T-cell (primary cell): ENCODE measurements at regions not wholly inside any gene's neighbourhood (a gene's known extent, or its start where the extent isn't known, plus 50 kb on each side); places are given as distances from the start of the nearest gene placed in this dataset.

Experiments used
- ATAC-seq, 4 experiments: fragments of 200-7000 bp in 3 of 4; fragments of 150-1000 bp in 1 of 4; cut with Tn5 transposase; replicated peaks in 1 of 4; 1 replicate in 3 of 4; 2 replicates in 1 of 4; pipeline ENCODE4 v1.10.0; 2021; ENCODE audit warnings: moderate library complexity in 3 of 4, mild to moderate bottlenecking in 2 of 4, moderate number of reproducible peaks in 1 of 4
- CTCF ChIA-PET, 2 donors: fragments of 300-600 bp; sonication (Branson Sonifier 250); formaldehyde crosslinking; loops; one replicate each; lab custom pipeline; 2022; ENCODE audit warnings: antibody characterized with exemption in 2 of 2; lab: Charles Lee
- POLR2A ChIA-PET, 2 donors: fragments of 300-600 bp; sonication (Branson Sonifier 250); formaldehyde crosslinking; loops; one replicate each; lab custom pipeline; 2022; ENCODE audit warnings: antibody characterized with exemption in 2 of 2; lab: Charles Lee
- DNase-seq, 35 experiments: peaks; one replicate each; pipeline versions ENCODE4 v3.0.0 to v3.0.0-alpha.2; 2013 to 2023
- H3K27ac ChIP-seq: one replicate; pipeline ENCODE4 v1.5.1; 2013; ENCODE audit warnings: low read length
- H3K27me3 ChIP-seq, 2 experiments: replicated peaks in 1 of 2; 1 replicate in 1 of 2; 2 replicates in 1 of 2; pipeline versions ENCODE4 v1.6.1 to v1.7.0; 2013; ENCODE audit warnings: low read length in 1 of 2, mixed read lengths in 1 of 2; ENCODE audit not compliant: control insufficient read depth in 2 of 2, insufficient read depth in 2 of 2; ENCODE audit errors: extremely low read depth in 1 of 2
- H3K36me3 ChIP-seq, 2 donors: 1 replicate in 1 of 2; 2 replicates in 1 of 2; pipeline versions ENCODE4 v1.6.1 to v1.7.0; 2013; ENCODE audit warnings: low read length in 1 of 2; ENCODE audit not compliant: control insufficient read depth in 2 of 2, insufficient read depth in 1 of 2; ENCODE audit errors: extremely low read depth in 1 of 2
- H3K4me1 ChIP-seq, 2 experiments: 1 replicate in 1 of 2; 2 replicates in 1 of 2; pipeline versions ENCODE4 v1.6.1 to v1.7.0; 2013; ENCODE audit warnings: low read length in 2 of 2, mixed read lengths in 1 of 2; ENCODE audit not compliant: insufficient read depth in 2 of 2, control insufficient read depth in 1 of 2; ENCODE audit errors: extremely low read depth in 1 of 2
- H3K4me3 ChIP-seq, 2 donors: 1 replicate in 1 of 2; 2 replicates in 1 of 2; pipeline versions ENCODE4 v1.5.1 to v1.7.0; 2013; ENCODE audit warnings: mild to moderate bottlenecking in 2 of 2, low read length in 1 of 2, moderate library complexity in 1 of 2; ENCODE audit not compliant: control insufficient read depth in 1 of 2; ENCODE audit errors: extremely low read depth in 1 of 2
- H3K9me3 ChIP-seq: 2 replicates; pipeline ENCODE4 v1.7.0; 2013
- H3K27ac Mint-ChIP-seq, 2 donors: one replicate each; pipeline ENCODE4 v1.8.0; 2020 to 2021; ENCODE audit warnings: mild to moderate bottlenecking in 2 of 2, mixed read lengths in 2 of 2
- H3K27me3 Mint-ChIP-seq, 2 donors: one replicate each; pipeline ENCODE4 v1.8.0; 2021 to 2022; ENCODE audit warnings: mixed read lengths in 2 of 2
- H3K36me3 Mint-ChIP-seq: one replicate; pipeline ENCODE4 v1.8.0; 2021; ENCODE audit warnings: mixed read lengths
- H3K4me1 Mint-ChIP-seq, 3 donors: one replicate each; pipeline ENCODE4 v1.8.0; 2020 to 2022; ENCODE audit warnings: mixed read lengths in 3 of 3, mild to moderate bottlenecking in 1 of 3
- H3K4me3 Mint-ChIP-seq, 3 donors: one replicate each; pipeline ENCODE4 v1.8.0; 2020 to 2022; ENCODE audit warnings: mild to moderate bottlenecking in 3 of 3, mixed read lengths in 3 of 3, moderate library complexity in 3 of 3
- H3K9me3 Mint-ChIP-seq, 3 donors: one replicate each; pipeline ENCODE4 v1.8.0; 2020 to 2022; ENCODE audit warnings: mixed read lengths in 3 of 3
- WGBS: methylation state at CpG from one replicate; pipeline ENCODE4 v1.1.5; 2013; ENCODE audit warnings: missing lambda C conversion rate; ENCODE audit not compliant: insufficient coverage; 5-methylcytosine and 5-hydroxymethylcytosine counted together

- WGBS, result 80% methylated on average over 1 of the region's 3 CpGs
- H3K4me3 Mint-ChIP-seq, result no peak overlapping the region
- Histone ChIP-seq H3K9me3 (no peaks in the 10 kb centered on the region), H3K36me3 (no peaks in the 10 kb centered on the region), H3K4me3 (no peak overlapping the region), H3K4me1 (no peaks in the 10 kb centered on the region), H3K27me3 (no peaks in the 10 kb centered on the region), H3K27ac (no peak overlapping the region)
- H3K27me3 Mint-ChIP-seq, result peaks cover 0 to 3% of the 10 kb centered on the region in 2 donors
- ChIA-PET POLR2A (no interaction called here), CTCF (no interaction called here)
- no peaks in the 10 kb centered on the region for H3K9me3 Mint-ChIP-seq
- no peaks in the 10 kb centered on the region for H3K4me1 Mint-ChIP-seq
- H3K36me3 Mint-ChIP-seq, result no peaks in the 10 kb centered on the region
- H3K27ac Mint-ChIP-seq, result no peak overlapping the region
- ATAC-seq (no peak), DNase-seq (no peak)
Observed at GRCh38 chr21:26412885-26413284, 160.2 kb downstream of the CYYR1 start.

- Mint-ChIP-seq H3K9me3 (no peaks in the 10 kb centered on the region), H3K4me3 (no peak overlapping the region), H3K27ac (no peak overlapping the region), H3K27me3 (peaks cover 0 to 3% of the 10 kb centered on the region in 2 donors), H3K4me1 (peaks cover 2 to 9% (median 6%) of the 10 kb centered on the region in 3 donors), H3K36me3 (no peaks in the 10 kb centered on the region)
- H3K27ac ChIP-seq, result no peak overlapping the region
- ChIA-PET POLR2A (no interaction called here), CTCF (no interaction called here)
- no peaks in the 10 kb centered on the region for H3K9me3 ChIP-seq
- H3K4me1 ChIP-seq, result no peaks in the 10 kb centered on the region
- no peak for ATAC-seq
- no peak for DNase-seq
- WGBS, result 74% methylated on average over 4 of the region's 4 CpGs
- no peak overlapping the region for H3K4me3 ChIP-seq
- no peaks in the 10 kb centered on the region for H3K36me3 ChIP-seq
- no peaks in the 10 kb centered on the region for H3K27me3 ChIP-seq
Observed at GRCh38 chr21:26409735-26410134, 163.4 kb downstream of the CYYR1 start.

- H3K27me3 ChIP-seq, result no peaks in the 10 kb centered on the region
- CTCF ChIA-PET, result no interaction called here
- no peak overlapping the region for H3K4me3 ChIP-seq
- Mint-ChIP-seq H3K27me3 (peaks cover 0 to 3% of the 10 kb centered on the region in 2 donors), H3K4me3 (no peak overlapping the region), H3K27ac (no peak overlapping the region), H3K9me3 (no peaks in the 10 kb centered on the region), H3K36me3 (no peaks in the 10 kb centered on the region), H3K4me1 (peaks cover 2 to 9% (median 6%) of the 10 kb centered on the region in 3 donors)
- H3K9me3 ChIP-seq, result no peaks in the 10 kb centered on the region
- no peaks in the 10 kb centered on the region for H3K4me1 ChIP-seq
- POLR2A ChIA-PET, result no interaction called here
- no peak for ATAC-seq
- no peak overlapping the region for H3K27ac ChIP-seq
- no peaks in the 10 kb centered on the region for H3K36me3 ChIP-seq
- no peak for DNase-seq
Observed at GRCh38 chr21:26408511-26408910, 164.6 kb downstream of the CYYR1 start.

GRCh38 chr21:26406526-26406925 lies 166.6 kb downstream of the CYYR1 start:
- no peak overlapping the region for H3K4me3 Mint-ChIP-seq

GRCh38 chr21:26405735-26406361 lies 167.2 kb downstream of the CYYR1 start:
- Mint-ChIP-seq H3K9me3 (no peaks in the 10 kb centered on the region), H3K27ac (no peak overlapping the region), H3K4me3 (no peak overlapping the region), H3K36me3 (no peaks in the 10 kb centered on the region), H3K27me3 (no peaks in the 10 kb centered on the region), H3K4me1 (peaks cover 2 to 9% (median 6%) of the 10 kb centered on the region in 3 donors)
- CTCF ChIA-PET, result no interaction called here
- Histone ChIP-seq H3K4me3 (no peak overlapping the region), H3K27me3 (no peaks in the 10 kb centered on the region), H3K27ac (no peak overlapping the region), H3K4me1 (no peaks in the 10 kb centered on the region), H3K9me3 (no peaks in the 10 kb centered on the region), H3K36me3 (no peaks in the 10 kb centered on the region)
- 33% methylated on average over 4 of the region's 9 CpGs for WGBS
- DNase-seq (no peak), ATAC-seq (no peak)
- POLR2A ChIA-PET, result no interaction called here

More at GRCh38 chr21:26406526-26406925, 166.6 kb downstream of the CYYR1 start:
- H3K4me1 Mint-ChIP-seq, result peaks cover 2 to 9% (median 6%) of the 10 kb centered on the region in 3 donors
- ChIA-PET POLR2A (no interaction called here), CTCF (no interaction called here)
- H3K4me3 ChIP-seq, result no peak overlapping the region
- no peaks in the 10 kb centered on the region for H3K9me3 ChIP-seq
- peaks cover 0 to 3% of the 10 kb centered on the region in 2 donors for H3K27me3 Mint-ChIP-seq
- WGBS, result no CpG with 5 or more reads among the region's 1 CpG
- no peaks in the 10 kb centered on the region for H3K4me1 ChIP-seq
- H3K27me3 ChIP-seq, result no peaks in the 10 kb centered on the region
- no peaks in the 10 kb centered on the region for H3K36me3 ChIP-seq
- DNase-seq (no peak), ATAC-seq (no peak)
- H3K36me3 Mint-ChIP-seq, result no peaks in the 10 kb centered on the region
- H3K27ac Mint-ChIP-seq, result no peak overlapping the region
- H3K9me3 Mint-ChIP-seq, result no peaks in the 10 kb centered on the region
- no peak overlapping the region for H3K27ac ChIP-seq

GRCh38 chr21:26405071-26405470 lies 168.0 kb downstream of the CYYR1 start:
- no peaks in the 10 kb centered on the region for H3K36me3 Mint-ChIP-seq
- no peak overlapping the region for H3K4me3 ChIP-seq
- H3K9me3 Mint-ChIP-seq, result peaks cover 0 to 3% (median 0%) of the 10 kb centered on the region in 3 donors
- no peaks in the 10 kb centered on the region for H3K9me3 ChIP-seq
- POLR2A ChIA-PET, result no interaction called here
- no peaks in the 10 kb centered on the region for H3K27me3 Mint-ChIP-seq
- no CpG with 5 or more reads among the region's 4 CpGs for whole genome bisulfite sequencing
- ATAC-seq (no peak), DNase-seq (no peak)
- no peaks in the 10 kb centered on the region for H3K4me1 ChIP-seq
- peaks cover 2 to 9% (median 6%) of the 10 kb centered on the region in 3 donors for H3K4me1 Mint-ChIP-seq
- CTCF ChIA-PET, result no interaction called here
- no peak overlapping the region for H3K27ac Mint-ChIP-seq
- H3K27me3 ChIP-seq, result no peaks in the 10 kb centered on the region
- H3K4me3 Mint-ChIP-seq, result no peak overlapping the region
- no peak overlapping the region for H3K27ac ChIP-seq
- no peaks in the 10 kb centered on the region for H3K36me3 ChIP-seq

GRCh38 chr21:26404288-26404687 lies 168.8 kb downstream of the CYYR1 start:
- DNase-seq (no peak), ATAC-seq (no peak)
- H3K4me3 ChIP-seq, result no peak overlapping the region
- H3K36me3 ChIP-seq, result no peaks in the 10 kb centered on the region
- Mint-ChIP-seq H3K4me1 (peaks cover 2 to 9% (median 6%) of the 10 kb centered on the region in 3 donors), H3K9me3 (peaks cover 0 to 3% (median 0%) of the 10 kb centered on the region in 3 donors), H3K36me3 (no peaks in the 10 kb centered on the region), H3K27me3 (no peaks in the 10 kb centered on the region), H3K4me3 (no peak overlapping the region), H3K27ac (no peak overlapping the region)
- POLR2A ChIA-PET, result no interaction called here
- no peaks in the 10 kb centered on the region for H3K4me1 ChIP-seq
- H3K27ac ChIP-seq, result no peak overlapping the region
- H3K27me3 ChIP-seq, result no peaks in the 10 kb centered on the region
- H3K9me3 ChIP-seq, result no peaks in the 10 kb centered on the region
- CTCF ChIA-PET, result no interaction called here
- 88% methylated on average over 5 of the region's 7 CpGs for WGBS
